Karpas-422 (cell line): ENCODE measurements at regions not wholly inside any gene's neighbourhood (a gene's known extent, or its start where the extent isn't known, plus 50 kb on each side); places are given as distances from the start of the nearest gene placed in this dataset.

ENCODE experiments used
- DNase-seq: peaks from one replicate; pipeline ENCODE4 v3.0.0-alpha.2; 2015
- H2AFZ ChIP-seq: fragments of 200-600 bp; sonication (generic); 2 replicates; pipeline ENCODE4 v1.6.1; 2014; ENCODE audit warnings: antibody characterized with exemption, low read length, mixed read lengths
- H3K27ac ChIP-seq: fragments of 200-600 bp; sonication (generic); 2 replicates; pipeline ENCODE4 v1.5.1; 2014; ENCODE audit warnings: mild to moderate bottlenecking, low read length, moderate library complexity
- H3K27me3 ChIP-seq: fragments of 200-600 bp; sonication (generic); 2 replicates; pipeline ENCODE4 v1.6.1; 2014; ENCODE audit warnings: low read length, mixed read lengths
- H3K36me3 ChIP-seq: fragments of 200-600 bp; sonication (generic); 2 replicates; pipeline ENCODE4 v1.6.1; 2014; ENCODE audit warnings: low read length, mixed read lengths; ENCODE audit not compliant: insufficient read depth
- H3K4me1 ChIP-seq: fragments of 200-600 bp; sonication (generic); 2 replicates; pipeline ENCODE4 v1.6.1; 2014; ENCODE audit warnings: mild to moderate bottlenecking, low read length, mixed read lengths
- H3K4me2 ChIP-seq: fragments of 200-600 bp; sonication (generic); 2 replicates; pipeline ENCODE4 v1.6.1; 2014; ENCODE audit warnings: low read length, low read depth, mild to moderate bottlenecking; ENCODE audit not compliant: poor library complexity, severe bottlenecking
- H3K4me3 ChIP-seq: fragments of 200-600 bp; sonication (generic); 2 replicates; pipeline ENCODE4 v1.5.1; 2014; ENCODE audit warnings: mild to moderate bottlenecking, antibody characterized with exemption, low read length, mixed read lengths
- H3K79me2 ChIP-seq: fragments of 200-600 bp; sonication (generic); 2 replicates; pipeline ENCODE4 v1.6.1; 2014; ENCODE audit warnings: mild to moderate bottlenecking, low read length, mixed read lengths
- H3K9ac ChIP-seq: fragments of 200-600 bp; sonication (generic); 2 replicates; pipeline ENCODE4 v1.6.0; 2014; ENCODE audit warnings: low read length
- H3K9me2 ChIP-seq: fragments of 200-600 bp; sonication (generic), shearing (Covaris generic); replicated peaks from 2 replicates; pipeline ENCODE4 v1.6.0; 2014; ENCODE audit warnings: mild to moderate bottlenecking, low read length, moderate library complexity; ENCODE audit not compliant: insufficient read depth
- H3K9me3 ChIP-seq: fragments of 300-700, 200-600 bp; sonication (generic); 2 replicates; pipeline ENCODE4 v1.6.1; 2014; ENCODE audit warnings: low read length, mixed read lengths
- H4K20me1 ChIP-seq: fragments of 200-600 bp; sonication (generic); 2 replicates; pipeline ENCODE4 v1.6.1; 2014; ENCODE audit warnings: mild to moderate bottlenecking, antibody characterized with exemption, low read length, low read depth; ENCODE audit not compliant: insufficient read depth

- DNase-seq, result no peak
- Histone ChIP-seq H3K9me2 (no peaks in the 10 kb centered on the region), H3K27ac (no peak overlapping the region), H3K27me3 (no peaks in the 10 kb centered on the region), H3K4me2 (no peak overlapping the region), H3K36me3 (no peaks in the 10 kb centered on the region), H3K4me1 (peaks cover 4% of the 10 kb centered on the region; the same call in 1 of the 2 replicates), H2AFZ (no peak overlapping the region), H3K4me3 (no peak overlapping the region), H3K79me2 (no peaks in the 10 kb centered on the region), H3K9ac (no peak overlapping the region), H3K9me3 (no peaks in the 10 kb centered on the region), H4K20me1 (no peaks in the 10 kb centered on the region)
Measured at GRCh38 chr4:38547052-38547451, 116.9 kb upstream of the KLF3 start.

GRCh38 chr4:38548256-38548655, 115.7 kb upstream of the KLF3 start:
- no peaks in the 10 kb centered on the region for H3K9me2 ChIP-seq
- H4K20me1 ChIP-seq, result no peaks in the 10 kb centered on the region
- peaks cover 4% of the 10 kb centered on the region; the same call in 1 of the 2 replicates for H3K4me1 ChIP-seq
- H3K79me2 ChIP-seq, result no peaks in the 10 kb centered on the region
- H3K27me3 ChIP-seq, result no peaks in the 10 kb centered on the region
- H3K4me3 ChIP-seq, result no peak overlapping the region
- H2AFZ ChIP-seq, result no peak overlapping the region
- H3K9ac ChIP-seq, result no peak overlapping the region
- no peak overlapping the region for H3K4me2 ChIP-seq
- no peak for DNase-seq
- no peaks in the 10 kb centered on the region for H3K36me3 ChIP-seq
- H3K27ac ChIP-seq, result no peak overlapping the region
- H3K9me3 ChIP-seq, result no peaks in the 10 kb centered on the region

- no peaks in the 10 kb centered on the region for H4K20me1 ChIP-seq
- no peaks in the 10 kb centered on the region for H3K79me2 ChIP-seq
- DNase-seq, result no peak
- H3K27me3 ChIP-seq, result no peaks in the 10 kb centered on the region
- H3K27ac ChIP-seq, result no peak overlapping the region
- H3K4me3 ChIP-seq, result no peak overlapping the region
- H3K9me3 ChIP-seq, result no peaks in the 10 kb centered on the region
- H3K9me2 ChIP-seq, result no peaks in the 10 kb centered on the region
- H3K4me2 ChIP-seq, result no peak overlapping the region
- no peak overlapping the region for H3K9ac ChIP-seq
- H2AFZ ChIP-seq, result no peak overlapping the region
- H3K36me3 ChIP-seq, result no peaks in the 10 kb centered on the region
- H3K4me1 ChIP-seq, result no peaks in the 10 kb centered on the region
Measured at GRCh38 chr4:38559374-38559773, 104.6 kb upstream of the KLF3 start.

GRCh38 chr4:38560340-38560739, 103.7 kb upstream of the KLF3 start:
- no peaks in the 10 kb centered on the region for H3K4me1 ChIP-seq
- DNase-seq, result no peak
- no peaks in the 10 kb centered on the region for H3K36me3 ChIP-seq
- H3K27ac ChIP-seq, result no peak overlapping the region
- no peak overlapping the region for H3K9ac ChIP-seq
- H3K27me3 ChIP-seq, result no peaks in the 10 kb centered on the region
- no peak overlapping the region for H3K4me3 ChIP-seq
- no peaks in the 10 kb centered on the region for H4K20me1 ChIP-seq
- H3K4me2 ChIP-seq, result no peak overlapping the region
- H3K9me2 ChIP-seq, result no peaks in the 10 kb centered on the region
- H2AFZ ChIP-seq, result no peak overlapping the region
- H3K79me2 ChIP-seq, result no peaks in the 10 kb centered on the region
- no peaks in the 10 kb centered on the region for H3K9me3 ChIP-seq

GRCh38 chr4:38560768-38561558, 103.0 kb upstream of the KLF3 start:
- no peak for DNase-seq
- no peak overlapping the region for H3K27ac ChIP-seq
- H3K4me1 ChIP-seq, result no peaks in the 10 kb centered on the region
- no peaks in the 10 kb centered on the region for H3K9me3 ChIP-seq
- no peaks in the 10 kb centered on the region for H3K79me2 ChIP-seq
- no peaks in the 10 kb centered on the region for H3K36me3 ChIP-seq
- H3K4me3 ChIP-seq, result no peak overlapping the region
- no peak overlapping the region for H3K9ac ChIP-seq
- H4K20me1 ChIP-seq, result no peaks in the 10 kb centered on the region
- H3K27me3 ChIP-seq, result no peaks in the 10 kb centered on the region
- no peaks in the 10 kb centered on the region for H3K9me2 ChIP-seq
- H3K4me2 ChIP-seq, result no peak overlapping the region
- no peak overlapping the region for H2AFZ ChIP-seq

- Histone ChIP-seq H3K4me2 (no peak overlapping the region), H3K36me3 (no peaks in the 10 kb centered on the region), H3K27ac (no peak overlapping the region), H3K9ac (no peak overlapping the region), H2AFZ (no peak overlapping the region), H4K20me1 (no peaks in the 10 kb centered on the region), H3K27me3 (no peaks in the 10 kb centered on the region), H3K4me3 (no peak overlapping the region), H3K9me2 (no peaks in the 10 kb centered on the region), H3K9me3 (no peaks in the 10 kb centered on the region), H3K4me1 (no peaks in the 10 kb centered on the region), H3K79me2 (no peaks in the 10 kb centered on the region)
- DNase-seq, result no peak
Measured at GRCh38 chr4:38562751-38563198, 101.2 kb upstream of the KLF3 start.

- Histone ChIP-seq H3K9me2 (no peaks in the 10 kb centered on the region), H3K4me3 (no peak overlapping the region), H3K9me3 (no peaks in the 10 kb centered on the region), H3K36me3 (no peaks in the 10 kb centered on the region), H3K4me2 (no peak overlapping the region), H3K79me2 (no peaks in the 10 kb centered on the region), H2AFZ (no peak overlapping the region), H3K27me3 (no peaks in the 10 kb centered on the region), H4K20me1 (no peaks in the 10 kb centered on the region), H3K27ac (no peak overlapping the region), H3K9ac (no peak overlapping the region), H3K4me1 (no peaks in the 10 kb centered on the region)
- no peak for DNase-seq
Measured at GRCh38 chr4:38563707-38564495, 100.1 kb upstream of the KLF3 start.
